ENCODE measurements at regions not wholly inside any gene's neighbourhood (a gene's known extent, or its start where the extent isn't known, plus 50 kb on each side); places are given as distances from the start of the nearest gene placed in this dataset.
A peak's percentile ranks its signal among the peaks of the same experiment; 100 is the strongest.
"Not testable (repeated sequence)": the region's sequence is repeated elsewhere in the genome, so short reads cannot be mapped to it uniquely, and the experiment has no call there.

DNA sequence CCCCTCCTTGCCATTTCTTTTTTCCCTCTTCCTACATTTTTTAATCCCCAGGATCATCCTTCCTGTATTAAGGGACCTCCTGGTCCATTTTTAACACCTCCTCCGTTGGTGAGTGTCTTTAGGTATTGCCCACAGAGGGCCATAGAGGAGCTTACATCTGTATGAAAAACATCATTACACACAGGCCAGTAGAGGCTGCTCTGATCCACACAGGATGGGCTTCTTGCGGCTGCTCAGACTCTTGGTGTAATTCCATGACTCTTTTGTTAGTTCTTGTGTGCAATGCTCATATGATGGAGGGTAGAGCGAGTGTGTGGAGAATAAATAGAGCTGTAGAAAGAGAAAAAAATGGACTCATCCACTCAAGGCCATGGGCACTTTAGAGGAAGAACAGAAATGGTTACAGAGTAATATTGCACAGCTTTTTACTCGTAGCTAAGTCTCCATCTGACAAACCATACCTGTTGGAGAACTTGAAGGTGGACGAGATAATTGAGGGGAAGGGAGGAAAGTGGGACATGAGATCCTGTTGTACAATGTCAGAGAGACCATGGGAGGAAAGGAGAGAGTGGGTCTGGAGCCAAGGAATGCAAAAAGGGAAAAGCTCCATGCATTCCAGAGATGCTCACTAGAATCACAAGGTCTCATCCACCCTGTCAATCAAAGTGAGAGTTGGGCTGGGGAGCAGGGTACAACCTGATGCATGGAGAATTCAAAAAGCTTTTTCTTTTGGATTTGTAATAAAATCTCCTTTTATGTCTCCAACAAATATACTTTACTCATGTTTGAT lies 129.7 kb upstream of the TNP1 start:
- peak; percentile 14 for DNase-seq (ENCODE audit: low spot score)

DNA sequence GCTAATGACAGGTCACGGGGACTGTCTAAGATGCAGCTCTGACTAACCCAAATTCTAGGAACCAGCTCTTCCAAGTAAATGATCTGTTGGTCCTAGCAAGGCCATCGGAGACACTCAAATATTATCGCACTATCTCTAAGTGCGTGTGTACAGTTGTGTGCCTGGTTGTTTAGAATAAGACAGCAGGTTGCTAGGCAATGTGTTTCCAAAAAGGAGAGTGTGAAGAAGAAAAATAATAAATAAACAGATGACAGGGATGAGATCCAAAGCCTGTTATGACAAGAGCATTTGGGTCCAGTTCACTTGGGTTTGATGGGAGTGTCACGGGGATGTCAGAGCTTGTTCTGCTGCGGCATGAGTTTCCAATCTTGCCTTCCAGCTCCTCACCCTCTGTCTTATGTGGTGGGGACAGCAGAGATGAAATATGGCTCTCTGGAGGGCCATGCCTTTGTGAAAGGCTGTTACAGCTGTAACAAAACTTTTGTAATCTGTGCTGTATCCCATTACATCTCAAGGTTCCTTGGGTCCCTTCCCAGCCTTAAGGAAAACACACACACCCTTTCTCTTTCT lies 127.5 kb upstream of the TNP1 start:
- no peak for DNase-seq (ENCODE audit: low spot score)

DNA sequence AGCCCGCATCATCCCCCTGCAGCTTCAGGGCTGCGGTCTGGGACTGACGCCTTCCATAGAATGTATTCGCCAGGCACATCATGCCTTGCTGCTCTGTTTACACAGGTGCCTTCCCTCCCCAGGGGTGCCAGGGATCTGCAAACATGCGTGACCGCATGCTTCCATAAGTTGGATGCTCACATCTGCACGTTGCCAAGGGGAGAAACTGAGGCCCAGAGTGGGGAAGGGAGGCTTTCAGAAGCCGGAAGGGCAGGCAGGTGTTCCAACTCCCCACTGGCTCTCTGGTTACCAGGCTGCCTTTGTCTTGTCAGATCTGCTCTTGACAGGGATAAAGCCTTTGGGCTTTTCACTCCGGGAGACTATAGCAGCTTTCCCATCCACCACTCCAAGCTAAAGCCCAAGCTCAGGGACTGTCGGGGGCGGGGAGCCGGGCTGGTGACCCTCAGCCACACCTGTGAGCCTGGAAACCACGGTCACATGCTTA lies 125.8 kb upstream of the TNP1 start:
- no peak for DNase-seq (ENCODE audit: low spot score)

DNA sequence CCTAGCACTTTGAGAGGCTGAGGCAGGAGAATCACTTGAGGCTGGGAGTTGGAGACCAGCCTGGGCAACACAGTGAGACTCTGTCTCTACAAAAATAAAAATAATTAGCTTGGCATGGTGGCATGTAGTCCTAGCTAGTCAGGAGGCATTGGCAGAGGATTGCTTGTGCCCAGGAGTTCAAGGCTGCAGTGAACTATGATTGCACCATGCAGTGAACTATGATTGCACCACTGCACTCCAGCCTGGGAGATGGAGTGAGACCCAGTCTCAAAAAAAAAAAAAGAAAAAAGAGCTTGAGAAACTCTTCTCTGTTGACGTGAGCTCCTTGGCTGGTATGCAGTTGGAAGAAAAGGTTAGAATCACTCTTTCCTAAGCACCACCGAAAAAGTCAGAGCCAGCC lies 125.1 kb upstream of the TNP1 start:
- no peak for DNase-seq (ENCODE audit: low spot score)

DNA sequence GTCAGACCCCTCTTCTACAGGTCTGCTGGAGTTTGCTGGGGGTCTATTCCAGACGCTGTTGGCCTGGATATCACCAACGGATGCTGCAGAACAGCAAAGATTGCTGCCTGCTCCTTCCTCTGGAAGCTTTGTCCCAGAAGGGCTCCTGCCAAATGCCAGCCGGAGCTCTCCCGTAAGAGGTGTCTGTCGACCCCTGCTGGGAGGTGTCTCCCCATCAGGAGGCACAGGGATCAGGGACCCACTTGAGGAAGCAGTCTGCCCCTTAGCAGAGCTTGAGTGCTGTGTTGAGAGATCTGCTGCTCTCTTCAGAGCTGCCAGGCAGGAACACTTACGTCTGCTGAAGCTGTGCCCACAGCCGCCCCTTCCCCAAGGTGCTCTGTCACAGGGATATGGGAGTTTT lies 122.1 kb upstream of the TNP1 start:
- DNase-seq (ENCODE audit: low spot score): not testable (repeated sequence)

DNA sequence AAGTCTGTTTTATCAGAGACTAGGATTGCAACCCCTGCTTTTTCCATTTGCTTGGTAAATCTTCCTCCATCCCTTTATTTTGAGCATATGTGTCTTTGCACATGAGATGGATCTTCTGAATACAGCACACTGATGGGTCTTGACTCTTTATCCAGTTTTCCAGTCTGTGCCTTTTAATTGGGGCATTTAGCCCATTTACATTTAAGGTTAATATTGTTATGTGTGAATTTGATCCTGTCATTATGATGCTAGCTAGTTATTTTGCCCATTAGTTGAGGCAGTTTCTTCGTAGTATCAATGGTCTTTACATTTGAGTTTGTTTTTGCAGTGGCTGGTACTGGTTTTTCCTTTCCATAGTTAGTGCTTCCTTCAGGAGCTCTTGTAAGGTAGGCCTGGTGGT lies 120.6 kb upstream of the TNP1 start:
- not testable (repeated sequence) for DNase-seq (ENCODE audit: low spot score)

DNA sequence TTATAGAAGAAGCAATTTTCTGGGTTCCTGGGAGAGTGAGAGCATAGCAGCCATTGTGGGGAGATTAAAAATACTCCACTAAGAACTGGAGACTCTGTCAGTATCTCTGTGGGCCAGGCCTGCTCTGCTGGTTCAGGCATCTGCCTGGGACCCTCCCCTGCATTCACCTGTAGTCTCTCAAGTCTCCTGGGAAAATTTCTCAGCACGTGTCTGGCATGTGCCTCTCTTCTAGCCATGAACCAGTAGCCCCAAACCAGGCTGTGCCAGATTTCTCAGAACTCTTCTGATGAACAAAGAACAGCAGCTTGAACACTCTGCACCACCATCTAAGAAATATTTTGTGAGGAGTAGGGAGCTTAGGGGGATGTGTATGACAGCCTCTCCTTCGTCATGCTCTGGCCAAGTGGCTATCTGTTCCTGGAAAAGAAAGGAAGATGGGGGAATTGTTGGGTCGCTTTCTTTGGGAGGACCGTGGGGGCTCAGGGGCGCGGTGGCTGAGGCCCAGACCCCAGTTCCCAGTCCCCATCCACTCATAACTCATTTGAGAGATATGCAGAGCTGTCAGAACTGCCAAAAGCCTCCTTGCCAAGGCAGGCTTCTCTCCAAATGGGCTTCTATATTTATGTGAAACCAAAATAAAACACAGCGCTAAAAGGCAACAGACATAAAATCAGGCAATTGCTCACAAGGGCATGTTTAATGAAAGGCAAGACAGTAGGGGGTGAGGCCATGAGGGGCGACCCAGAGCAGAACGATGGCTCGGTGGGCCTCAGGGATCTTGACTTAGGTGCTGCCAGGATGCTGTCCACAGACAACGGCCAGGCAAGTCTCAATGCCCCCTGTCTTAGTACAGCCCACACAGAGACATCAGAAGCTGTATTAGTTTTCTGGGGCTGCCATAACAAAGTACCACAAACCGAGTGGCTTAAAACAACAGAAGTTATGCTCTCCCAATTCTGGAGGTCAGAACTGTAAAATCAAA lies 114.7 kb upstream of the TNP1 start:
- DNase-seq (ENCODE audit: low spot score): no peak

DNA sequence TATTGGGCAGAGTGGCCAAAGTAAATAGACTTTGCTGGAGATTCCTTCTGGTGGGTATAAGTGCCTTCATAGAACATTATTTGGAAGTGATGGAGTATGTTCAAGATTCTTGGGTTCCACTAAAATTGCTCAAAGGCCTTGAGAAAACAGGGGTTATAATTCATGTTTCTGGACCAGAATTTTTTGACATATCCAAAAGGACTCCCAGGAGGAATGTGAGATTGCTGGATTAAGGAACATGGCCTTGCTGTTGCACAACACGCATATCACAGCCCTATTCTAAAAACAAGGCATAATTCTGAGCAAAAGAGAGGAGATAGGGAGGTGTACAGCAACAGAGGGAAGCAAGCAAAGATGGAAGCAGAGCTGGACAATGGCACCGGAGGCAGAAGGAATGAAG lies 111.7 kb upstream of the TNP1 start:
- DNase-seq (ENCODE audit: low spot score): no peak

DNA sequence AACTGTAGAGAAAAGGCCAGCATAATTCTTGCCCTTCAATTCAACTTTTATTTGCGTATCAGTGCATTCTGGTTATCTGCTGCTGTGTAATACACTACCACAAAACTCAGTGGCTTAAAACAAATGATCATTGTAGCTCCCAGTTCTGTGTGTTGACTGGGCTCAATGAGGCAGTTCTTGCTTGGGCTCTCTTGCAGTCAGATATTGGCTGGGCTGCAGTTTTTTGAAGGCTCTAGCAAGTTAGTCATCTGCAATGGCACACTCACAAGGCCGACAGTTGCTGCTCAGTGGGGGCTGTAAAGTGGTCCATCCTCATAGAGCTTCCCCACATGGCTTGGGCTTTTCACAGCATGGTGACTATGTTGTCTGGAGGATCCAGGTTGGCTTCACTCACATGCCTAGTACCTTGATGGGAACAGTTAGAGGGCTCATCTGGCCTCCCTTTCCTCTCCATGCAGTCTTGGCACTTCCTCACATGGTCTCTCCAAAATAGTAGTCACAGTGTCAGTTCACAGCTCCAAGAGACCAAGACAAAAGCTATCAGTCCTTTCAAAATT lies 110.6 kb upstream of the TNP1 start:
- no peak for DNase-seq (ENCODE audit: low spot score)

DNA sequence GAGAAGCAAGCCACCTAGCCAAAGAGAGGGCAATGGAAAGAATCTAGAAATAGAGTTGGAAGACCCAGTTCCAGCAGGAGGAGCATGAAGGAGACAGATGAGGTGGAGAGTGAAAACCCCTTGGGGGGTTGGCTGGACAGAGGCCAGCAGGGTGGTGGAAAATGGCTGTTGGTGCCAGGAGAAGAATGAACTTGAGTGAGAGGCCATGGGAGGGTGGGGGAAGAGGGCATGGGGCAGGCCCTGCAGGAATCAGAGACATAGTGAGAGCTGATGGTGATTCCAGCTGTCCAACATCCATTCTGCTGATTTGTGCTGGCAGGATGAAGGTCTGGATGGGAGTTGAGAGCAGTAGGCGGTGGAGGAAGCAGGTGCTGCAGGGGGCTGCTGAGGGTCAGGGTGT lies 108.0 kb upstream of the TNP1 start:
- DNase-seq (ENCODE audit: low spot score): no peak

DNA sequence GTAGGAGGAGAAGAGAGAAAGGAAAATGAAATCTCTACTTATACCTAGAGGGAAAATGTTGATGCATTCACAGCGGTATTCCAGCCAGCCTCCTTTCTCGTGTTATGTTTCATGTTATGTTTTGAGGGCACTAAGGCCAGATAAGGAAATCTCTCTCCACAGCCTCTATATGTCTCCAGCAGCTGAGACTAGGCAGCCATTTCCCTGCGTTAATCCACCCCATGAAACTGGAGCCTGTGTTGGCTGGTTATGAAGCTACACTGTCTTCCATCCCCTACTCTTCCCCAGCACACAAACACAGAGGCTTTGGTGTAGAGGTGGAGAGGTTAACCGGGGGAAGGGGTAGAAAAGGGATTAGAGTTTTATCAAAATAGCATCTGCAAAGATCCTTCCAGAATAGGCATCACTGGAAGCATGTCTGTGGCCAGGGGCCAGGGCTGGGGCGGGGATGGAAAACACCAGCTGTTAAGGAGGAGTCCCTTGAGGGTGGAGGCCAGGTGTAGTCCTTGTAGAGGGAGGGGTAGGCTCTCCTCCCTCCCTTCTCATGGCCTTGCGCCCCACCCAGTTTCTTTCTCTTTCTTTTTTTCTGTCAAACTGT lies 100.9 kb upstream of the TNP1 start:
- no peak for DNase-seq (ENCODE audit: low spot score)

DNA sequence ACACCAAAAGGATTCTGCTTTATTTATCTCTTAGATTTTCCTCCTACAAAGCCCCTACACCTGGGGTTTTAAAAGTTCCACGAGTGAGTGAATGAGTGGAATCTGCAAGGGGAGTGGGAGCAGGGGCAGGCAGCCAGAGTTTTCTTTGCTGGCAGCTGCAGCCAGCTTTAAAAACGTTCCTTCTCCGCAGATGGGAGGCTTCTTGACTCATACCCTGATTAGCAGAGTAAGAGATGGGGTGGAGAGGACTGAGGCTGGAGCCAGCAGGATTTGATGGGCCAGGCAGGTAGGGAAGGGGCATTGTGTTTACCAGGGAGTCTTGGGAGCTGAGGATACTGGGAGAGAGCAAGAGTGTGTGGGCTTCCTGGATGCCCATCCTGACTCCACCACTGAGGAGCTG lies 99.6 kb upstream of the TNP1 start:
- DNase-seq (ENCODE audit: low spot score): no peak

DNA sequence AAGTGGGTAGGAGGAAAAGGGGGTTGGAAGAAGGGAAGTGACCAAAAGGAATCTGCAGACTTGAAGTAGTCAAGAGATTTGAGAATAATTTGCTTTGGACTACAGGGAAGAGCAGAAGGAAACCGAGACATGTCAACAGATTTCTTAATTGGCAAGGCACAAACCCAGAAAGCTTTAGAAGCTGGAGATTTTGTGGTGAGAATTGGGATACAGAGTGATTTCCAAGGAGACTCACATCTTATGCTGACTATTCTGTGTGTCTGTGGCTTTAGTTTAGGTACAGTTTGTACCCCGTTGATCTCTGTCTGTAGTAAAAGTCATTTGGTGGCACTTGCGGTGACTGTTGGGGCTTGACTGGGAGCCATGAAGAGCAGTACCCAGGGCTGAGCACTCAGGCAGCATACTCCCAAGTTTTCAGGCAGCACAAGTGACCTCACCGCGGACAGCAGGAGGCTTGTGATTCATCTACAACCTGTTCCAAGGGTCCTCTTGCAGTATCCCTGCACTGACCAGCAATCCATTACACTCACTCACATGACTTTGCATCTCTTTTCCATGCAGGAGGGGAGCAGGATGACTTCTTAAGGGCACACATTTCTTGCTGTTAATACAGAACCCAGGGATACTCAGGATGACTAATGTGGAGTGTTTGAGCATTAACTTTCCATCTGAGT lies 97.1 kb upstream of the TNP1 start:
- DNase-seq (ENCODE audit: low spot score): no peak

DNA sequence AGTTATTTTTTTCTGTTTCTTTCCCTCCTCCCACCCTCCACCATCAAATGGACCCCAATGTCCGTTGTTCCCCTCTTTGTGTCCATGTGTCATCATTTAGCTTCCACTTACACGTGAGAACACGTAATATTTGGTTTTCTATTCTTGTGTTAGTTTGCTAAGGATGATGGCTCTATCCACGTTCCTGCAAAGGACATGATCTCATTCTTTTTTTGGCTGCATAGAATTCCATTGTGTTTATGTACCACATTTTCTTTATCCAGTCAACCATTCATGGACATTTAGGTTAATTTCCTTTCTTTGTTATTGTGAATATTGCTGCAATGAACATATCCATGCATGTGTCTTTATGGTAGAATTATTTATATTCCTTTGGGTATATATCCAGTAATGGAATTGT lies 91.3 kb upstream of the TNP1 start:
- DNase-seq (ENCODE audit: low spot score): no peak

DNA sequence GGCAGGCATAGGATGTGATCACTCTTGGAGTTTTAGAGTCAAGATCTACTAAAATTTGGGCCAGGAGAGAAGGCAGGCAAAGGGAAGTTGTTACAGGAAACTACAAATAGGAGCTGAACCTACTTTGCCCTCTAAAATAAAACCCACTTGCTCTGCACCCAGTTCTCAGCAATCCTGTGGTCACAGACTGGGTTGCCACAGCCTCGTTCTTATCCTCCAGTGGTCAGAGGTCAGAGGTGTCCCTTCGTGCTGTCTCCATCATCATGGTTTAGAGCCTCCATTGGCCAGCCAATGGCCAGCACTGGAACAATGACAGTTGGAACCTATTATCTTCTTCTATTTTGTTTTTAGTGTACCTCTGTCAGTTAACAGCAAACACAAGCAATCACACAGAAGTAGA lies 90.7 kb upstream of the TNP1 start:
- no peak for DNase-seq (ENCODE audit: low spot score)

DNA sequence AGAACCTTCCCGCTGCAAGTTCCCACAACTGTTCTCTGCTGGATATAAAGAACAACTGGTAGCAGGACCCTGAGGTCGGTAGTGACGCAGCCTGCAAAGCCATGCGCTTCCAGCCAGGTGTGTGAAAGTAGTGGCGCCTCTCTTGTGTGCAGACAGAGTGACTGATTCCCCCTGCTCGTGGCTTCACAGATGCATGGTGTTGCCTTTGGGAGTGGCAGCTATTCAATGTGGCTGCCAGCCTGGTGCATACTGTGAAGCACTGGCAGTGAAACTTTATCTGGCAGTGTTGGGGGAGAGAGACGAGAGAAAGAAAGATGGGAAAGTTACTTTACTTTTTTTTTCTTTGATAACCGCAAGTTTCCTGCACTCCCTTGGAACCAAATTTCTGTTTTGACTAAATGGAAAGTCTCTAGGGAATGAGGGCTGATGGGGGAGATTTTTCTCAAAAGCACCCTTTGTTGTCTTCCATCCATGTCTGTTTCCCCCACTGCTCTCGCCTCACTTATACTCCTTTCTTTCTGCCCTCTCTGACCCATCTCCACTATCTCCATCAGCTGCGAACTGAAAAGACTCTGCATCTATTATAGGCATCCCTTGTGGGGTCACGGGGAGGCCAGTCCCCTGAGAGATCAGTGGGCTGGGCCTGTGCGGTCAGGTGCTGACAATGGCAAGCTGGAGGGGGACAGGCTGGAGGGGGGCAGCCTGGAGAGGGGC lies 90.0 kb upstream of the TNP1 start:
- DNase-seq (ENCODE audit: low spot score): peak; percentile 96

DNA sequence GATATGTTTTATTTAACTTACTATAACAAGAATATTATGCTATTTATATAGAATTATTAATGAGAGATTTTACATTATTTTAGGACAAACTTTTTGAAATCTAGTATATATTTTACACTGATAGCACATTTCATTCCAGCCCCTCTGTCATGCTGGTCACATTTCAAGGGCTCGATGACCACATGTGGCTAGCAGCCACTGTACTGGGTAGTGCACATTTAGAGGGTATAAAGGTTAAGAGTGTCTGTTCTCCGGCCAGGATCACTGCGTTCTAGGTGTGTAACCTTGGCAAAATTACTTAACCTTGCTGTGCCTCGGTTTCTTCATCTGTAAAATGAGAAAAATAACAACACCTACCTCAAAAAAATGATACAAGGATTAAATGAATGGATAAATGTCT lies 87.2 kb upstream of the TNP1 start:
- no peak for DNase-seq (ENCODE audit: low spot score)

DNA sequence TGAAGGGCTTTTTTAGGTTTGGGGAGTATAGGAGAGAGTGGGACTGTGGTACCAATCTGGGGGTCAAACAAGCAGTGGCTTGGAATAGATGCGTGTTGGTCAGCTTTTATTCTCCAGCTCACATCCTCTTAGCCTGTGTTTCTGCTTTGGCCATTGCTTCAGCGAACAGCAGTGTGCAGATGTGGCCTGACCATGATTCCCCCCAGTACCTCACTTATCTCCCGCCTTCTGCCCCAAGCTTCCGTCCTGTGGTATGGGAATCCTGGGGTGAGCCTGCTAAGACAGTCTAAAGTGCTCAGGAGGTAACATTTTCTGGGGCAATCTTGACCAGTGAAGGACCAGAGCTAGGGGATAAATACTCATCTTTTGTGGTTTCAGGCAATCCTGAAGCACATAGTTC lies 84.9 kb upstream of the TNP1 start:
- DNase-seq (ENCODE audit: low spot score): no peak

DNA sequence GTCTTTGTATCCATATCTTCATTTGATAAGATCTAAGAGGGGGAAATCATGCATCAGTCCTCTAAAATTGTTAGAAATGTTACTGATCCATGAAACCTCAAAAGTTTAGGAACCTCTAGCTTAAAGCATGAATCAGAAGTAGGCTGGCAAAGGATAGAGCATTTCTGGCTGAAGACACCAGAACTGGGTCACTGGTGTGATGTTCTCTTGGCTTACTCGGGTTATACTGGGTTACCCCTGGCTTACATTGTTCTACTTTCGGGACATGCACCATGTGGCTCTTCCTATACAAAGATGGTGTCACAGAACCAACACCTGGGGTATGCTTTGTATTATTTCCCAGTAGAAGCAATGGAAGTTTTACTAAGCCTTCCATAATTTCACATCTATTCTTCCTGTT lies 83.2 kb upstream of the TNP1 start:
- no peak for DNase-seq (ENCODE audit: low spot score)

DNA sequence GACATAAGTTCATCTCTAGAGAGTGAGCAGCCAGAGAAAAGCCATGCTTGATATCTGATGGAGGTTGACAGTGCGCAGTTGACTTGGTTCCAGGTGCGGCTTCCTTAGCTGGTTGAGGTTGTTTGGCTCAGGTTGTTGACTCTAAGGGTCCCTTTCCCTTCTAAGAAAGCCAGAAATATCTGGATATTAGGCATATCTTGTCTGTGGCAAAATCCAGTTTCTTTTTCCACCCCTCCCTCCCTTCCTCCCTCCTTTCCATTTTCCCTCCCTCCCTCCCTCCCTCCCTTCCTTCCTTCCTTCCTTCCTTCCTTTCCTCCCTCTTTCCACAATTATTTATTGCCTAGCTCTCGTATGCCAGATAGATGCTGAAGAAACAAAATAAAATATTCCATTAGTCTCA lies 82.6 kb upstream of the TNP1 start:
- no peak for DNase-seq (ENCODE audit: low spot score)

DNA sequence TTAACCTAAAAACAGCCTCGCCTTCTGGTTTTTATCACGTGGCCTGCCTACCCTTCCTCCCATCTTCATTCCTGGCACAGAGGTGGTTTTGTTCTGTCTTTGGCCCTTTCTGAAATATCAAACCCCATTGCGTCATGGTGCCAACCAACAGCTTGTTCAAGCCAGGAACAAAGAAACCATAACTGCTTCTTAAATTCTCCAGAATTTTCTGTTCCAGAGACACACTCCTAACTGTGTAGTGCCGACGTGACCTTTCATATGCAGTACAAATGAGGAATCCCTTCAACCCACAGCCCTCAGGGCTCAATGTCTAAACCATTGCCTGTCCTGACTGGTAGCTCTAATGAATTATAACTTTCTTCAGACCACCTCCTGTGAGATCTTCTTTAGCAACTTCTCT lies 82.2 kb upstream of the TNP1 start:
- DNase-seq (ENCODE audit: low spot score): no peak

All from COLO829 (cell line).